ENCODE measurements at regions not wholly inside any gene's neighbourhood (a gene's known extent, or its start where the extent isn't known, plus 50 kb on each side); places are given as distances from the start of the nearest gene placed in this dataset.

DNA sequence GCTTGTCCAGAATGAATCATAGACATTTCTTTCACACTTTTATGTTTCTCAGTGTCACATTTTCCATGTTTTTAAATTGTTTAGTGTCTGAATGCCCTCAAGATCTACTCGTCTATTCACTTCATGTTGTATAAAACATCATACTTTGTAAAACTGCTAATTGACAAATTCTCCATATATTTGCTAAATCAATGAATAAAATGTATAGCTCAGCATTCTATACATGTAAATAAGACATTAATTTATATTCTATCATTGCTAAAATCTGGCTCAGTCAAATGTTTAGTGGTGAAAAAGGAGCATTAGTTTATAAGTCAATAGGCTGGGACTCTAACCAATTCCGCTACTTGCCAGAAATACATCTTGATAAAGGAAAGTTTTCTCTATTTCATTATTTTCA is 379.6 kb downstream of the NAF1 start:
- TF ChIP-seq EZH2phosphoT487 (IDR thresholded peaks at IDR 0.05; ENCODE audit: low read depth), result no peak
- TF ChIP-seq, protein P1, sequence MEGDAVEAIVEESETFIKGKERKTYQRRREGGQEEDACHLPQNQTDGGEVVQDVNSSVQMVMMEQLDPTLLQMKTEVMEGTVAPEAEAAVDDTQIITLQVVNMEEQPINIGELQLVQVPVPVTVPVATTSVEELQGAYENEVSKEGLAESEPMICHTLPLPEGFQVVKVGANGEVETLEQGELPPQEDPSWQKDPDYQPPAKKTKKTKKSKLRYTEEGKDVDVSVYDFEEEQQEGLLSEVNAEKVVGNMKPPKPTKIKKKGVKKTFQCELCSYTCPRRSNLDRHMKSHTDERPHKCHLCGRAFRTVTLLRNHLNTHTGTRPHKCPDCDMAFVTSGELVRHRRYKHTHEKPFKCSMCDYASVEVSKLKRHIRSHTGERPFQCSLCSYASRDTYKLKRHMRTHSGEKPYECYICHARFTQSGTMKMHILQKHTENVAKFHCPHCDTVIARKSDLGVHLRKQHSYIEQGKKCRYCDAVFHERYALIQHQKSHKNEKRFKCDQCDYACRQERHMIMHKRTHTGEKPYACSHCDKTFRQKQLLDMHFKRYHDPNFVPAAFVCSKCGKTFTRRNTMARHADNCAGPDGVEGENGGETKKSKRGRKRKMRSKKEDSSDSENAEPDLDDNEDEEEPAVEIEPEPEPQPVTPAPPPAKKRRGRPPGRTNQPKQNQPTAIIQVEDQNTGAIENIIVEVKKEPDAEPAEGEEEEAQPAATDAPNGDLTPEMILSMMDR (IDR thresholded peaks at IDR 0.05; ENCODE audit: low read depth, low read length), result no peak
